22Rv1 (cell line): ENCODE measurements at regions not wholly inside any gene's neighbourhood (a gene's known extent, or its start where the extent isn't known, plus 50 kb on each side); places are given as distances from the start of the nearest gene placed in this dataset.

ENCODE experiments used
- ZFX ChIP-seq: fragments of 450-650 bp; IDR thresholded peaks from 2 replicates; pipeline ENCODE4 v1.6.1; 2017; ENCODE audit warnings: antibody characterized with exemption, borderline replicate concordance
- TF ChIP-seq, protein P1 (sequence below): fragments of 450-650 bp; IDR thresholded peaks from 2 replicates; pipeline ENCODE4 v1.5.1; 2017; ENCODE audit warnings: mild to moderate bottlenecking

DNA sequence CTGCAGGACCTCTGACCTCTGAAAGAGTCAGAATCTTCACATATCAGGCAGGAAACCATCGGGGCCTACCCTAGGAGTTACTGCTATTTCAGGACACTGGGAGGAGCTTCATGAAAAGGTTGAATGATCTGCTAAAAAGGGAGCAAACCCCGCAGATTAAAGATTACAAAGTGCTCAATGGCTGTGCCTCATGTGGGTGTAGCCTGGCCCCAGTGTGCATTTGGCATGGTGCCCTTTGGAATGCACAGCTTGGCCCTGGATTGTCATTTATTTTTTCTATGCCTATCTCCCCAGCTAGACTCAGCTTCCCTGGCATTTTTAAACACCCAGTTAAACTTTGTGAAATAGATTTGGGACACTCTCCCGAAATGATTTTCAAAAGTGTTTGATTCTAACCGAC lies 368.5 kb upstream of the SPTLC3 start:
- TF ChIP-seq, protein P1, sequence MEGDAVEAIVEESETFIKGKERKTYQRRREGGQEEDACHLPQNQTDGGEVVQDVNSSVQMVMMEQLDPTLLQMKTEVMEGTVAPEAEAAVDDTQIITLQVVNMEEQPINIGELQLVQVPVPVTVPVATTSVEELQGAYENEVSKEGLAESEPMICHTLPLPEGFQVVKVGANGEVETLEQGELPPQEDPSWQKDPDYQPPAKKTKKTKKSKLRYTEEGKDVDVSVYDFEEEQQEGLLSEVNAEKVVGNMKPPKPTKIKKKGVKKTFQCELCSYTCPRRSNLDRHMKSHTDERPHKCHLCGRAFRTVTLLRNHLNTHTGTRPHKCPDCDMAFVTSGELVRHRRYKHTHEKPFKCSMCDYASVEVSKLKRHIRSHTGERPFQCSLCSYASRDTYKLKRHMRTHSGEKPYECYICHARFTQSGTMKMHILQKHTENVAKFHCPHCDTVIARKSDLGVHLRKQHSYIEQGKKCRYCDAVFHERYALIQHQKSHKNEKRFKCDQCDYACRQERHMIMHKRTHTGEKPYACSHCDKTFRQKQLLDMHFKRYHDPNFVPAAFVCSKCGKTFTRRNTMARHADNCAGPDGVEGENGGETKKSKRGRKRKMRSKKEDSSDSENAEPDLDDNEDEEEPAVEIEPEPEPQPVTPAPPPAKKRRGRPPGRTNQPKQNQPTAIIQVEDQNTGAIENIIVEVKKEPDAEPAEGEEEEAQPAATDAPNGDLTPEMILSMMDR: no peak
- no peak for TF ChIP-seq ZFX
